ENCODE measurements at regions not wholly inside any gene's neighbourhood (a gene's known extent, or its start where the extent isn't known, plus 50 kb on each side); places are given as distances from the start of the nearest gene placed in this dataset.
A peak's percentile ranks its signal among the peaks of the same experiment; 100 is the strongest.

DNA sequence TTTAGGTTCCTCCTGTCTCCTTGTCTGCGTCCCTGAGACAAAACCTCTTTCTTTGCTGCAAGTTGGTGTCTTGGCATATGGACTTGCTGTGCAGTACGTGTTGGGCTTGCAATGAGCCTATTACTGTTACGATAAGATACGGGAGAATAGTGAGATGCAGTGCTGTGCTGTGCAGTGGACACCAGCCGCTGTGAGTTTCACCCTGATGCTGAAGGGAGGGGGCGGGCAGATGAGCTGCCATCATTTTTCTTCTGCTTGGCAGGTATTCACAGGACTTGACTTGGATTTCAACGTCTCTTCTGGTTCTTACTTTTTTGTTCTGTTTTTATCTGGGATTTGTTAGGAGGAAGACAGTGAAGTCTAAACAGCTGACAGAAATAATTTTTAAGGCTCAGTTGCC lies 257.1 kb upstream of the PITRM1 start:
- TF ChIP-seq POLR2A (IDR thresholded peaks at IDR 0.05) (no peak), EP300 (IDR thresholded peaks at IDR 0.05) (no peak), CTCF (IDR thresholded peaks at IDR 0.05) (no peak)
- Histone ChIP-seq H3K36me3 (no peaks in the 10 kb centered on the region), H3K9me3 (no peaks in the 10 kb centered on the region), H3K4me1 (peaks cover 0 to 45% (median 9%) of the 10 kb centered on the region in 4 donors), H3K27ac (no peak overlapping the region), H3K4me3 (no peak overlapping the region), H3K27me3 (no peaks in the 10 kb centered on the region)
- WGBS, 2 donors, result 63 to 78% methylated on average over 7 of the region's 7 CpGs
- no peak for DNase-seq (ENCODE audit: low spot score in 2 of 2)

GRCh38 chr10:3428826-3429225 lies 256.2 kb upstream of the PITRM1 start:
- TF ChIP-seq POLR2A (IDR thresholded peaks at IDR 0.05) (no peak), CTCF (IDR thresholded peaks at IDR 0.05) (no peak), EP300 (IDR thresholded peaks at IDR 0.05) (no peak)
- H3K9me3 ChIP-seq, result no peaks in the 10 kb centered on the region
- 80 to 81% methylated on average over 3 of the region's 3 CpGs for WGBS, 2 donors
- H3K27ac ChIP-seq, result no peak overlapping the region
- no peak for DNase-seq (ENCODE audit: low spot score in 2 of 2)
- H3K4me3 ChIP-seq, result no peak overlapping the region
- H3K4me1 ChIP-seq, result peaks cover 0 to 50% (median 9%) of the 10 kb centered on the region in 4 donors
- no peaks in the 10 kb centered on the region for H3K36me3 ChIP-seq
- no peaks in the 10 kb centered on the region for H3K27me3 ChIP-seq

- peak in 1 of 2 donors; percentile 26 for DNase-seq (ENCODE audit: low spot score in 2 of 2)
- WGBS, 2 donors, result 66 to 67% methylated on average over 7 of the region's 7 CpGs
- Histone ChIP-seq H3K4me1 (peaks cover 0 to 42% (median 9%) of the 10 kb centered on the region in 4 donors), H3K27ac (peak overlapping the region in 1 of 4 donors; percentile 14), H3K36me3 (no peaks in the 10 kb centered on the region), H3K4me3 (no peak overlapping the region), H3K9me3 (no peaks in the 10 kb centered on the region), H3K27me3 (no peaks in the 10 kb centered on the region)
- TF ChIP-seq CTCF (IDR thresholded peaks at IDR 0.05) (no peak), EP300 (IDR thresholded peaks at IDR 0.05) (no peak), POLR2A (IDR thresholded peaks at IDR 0.05) (no peak)
These were observed 255.4 kb upstream of the PITRM1 start for GRCh38 chr10:3427950-3428354.

DNA sequence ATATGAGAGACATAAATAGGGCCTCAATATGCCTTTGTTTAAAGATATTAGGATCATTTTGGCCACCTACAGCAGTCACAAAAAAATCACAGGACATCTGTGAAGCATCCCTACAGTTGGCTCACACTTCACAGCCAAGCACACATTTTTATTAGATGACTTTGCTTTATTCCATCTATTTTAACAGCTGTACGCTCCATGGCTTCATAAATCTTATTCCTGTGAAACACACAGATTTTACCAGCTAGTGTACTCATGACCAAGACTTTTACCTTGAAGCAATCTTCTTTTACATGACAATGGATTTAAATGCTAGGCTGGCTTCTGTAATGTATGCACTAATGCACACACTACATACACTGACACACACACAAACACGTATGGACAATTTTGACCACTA lies 254.8 kb upstream of the PITRM1 start:
- DNase-seq (ENCODE audit: low spot score in 2 of 2), result no peak
- H3K27ac ChIP-seq, result no peak overlapping the region
- WGBS, 2 donors, result 83 to 87% methylated on average over 2 of the region's 2 CpGs

GRCh38 chr10:3426190-3426845 lies 253.7 kb upstream of the PITRM1 start:
- no peak for TF ChIP-seq POLR2A (IDR thresholded peaks at IDR 0.05)
- TF ChIP-seq EP300 (IDR thresholded peaks at IDR 0.05), result peak in 1 of 2 donors; percentile 11

More for the DNA sequence above, 254.8 kb upstream of the PITRM1 start:
- H3K27me3 ChIP-seq, result no peaks in the 10 kb centered on the region
- peaks cover 0 to 38% (median 9%) of the 10 kb centered on the region in 4 donors for H3K4me1 ChIP-seq
- H3K36me3 ChIP-seq, result no peaks in the 10 kb centered on the region
- TF ChIP-seq EP300 (IDR thresholded peaks at IDR 0.05), result no peak
- no peaks in the 10 kb centered on the region for H3K9me3 ChIP-seq
- no peak overlapping the region for H3K4me3 ChIP-seq

DNA sequence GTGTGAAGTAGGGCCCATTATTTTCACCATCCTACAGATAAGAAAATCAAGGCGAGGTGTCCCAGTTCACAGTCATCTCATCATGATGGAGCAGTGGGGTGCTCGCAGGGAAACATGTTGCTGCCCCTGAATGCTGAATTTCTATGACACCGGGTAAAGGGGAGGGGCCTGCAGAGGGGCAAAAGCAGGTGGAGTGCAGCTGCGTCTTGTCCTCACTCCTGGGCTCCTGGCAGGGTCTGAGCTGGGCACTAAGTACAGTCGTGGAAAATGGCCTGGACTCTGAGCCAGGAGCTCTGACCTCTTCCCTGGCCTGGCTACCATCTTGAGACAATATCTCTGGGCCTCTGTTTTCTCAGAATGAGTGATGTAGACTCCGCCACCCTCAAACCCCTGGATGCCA lies 253.1 kb upstream of the PITRM1 start:
- Histone ChIP-seq H3K27ac (peak overlapping the region in 1 of 4 donors; percentile 37), H3K4me1 (peaks cover 0 to 36% (median 9%) of the 10 kb centered on the region in 4 donors), H3K36me3 (no peaks in the 10 kb centered on the region), H3K4me3 (no peak overlapping the region), H3K9me3 (no peaks in the 10 kb centered on the region), H3K27me3 (no peaks in the 10 kb centered on the region)
- WGBS, 2 donors, result 76 to 86% methylated on average over 6 of the region's 6 CpGs
- TF ChIP-seq EP300 (IDR thresholded peaks at IDR 0.05) (no peak), CTCF (IDR thresholded peaks at IDR 0.05) (no peak), POLR2A (IDR thresholded peaks at IDR 0.05) (no peak)
- no peak for DNase-seq (ENCODE audit: low spot score in 2 of 2)

More at GRCh38 chr10:3426190-3426845, 253.7 kb upstream of the PITRM1 start:
- Histone ChIP-seq H3K27ac (peak overlapping the region in 2 of 4 donors; percentile 1 to 38), H3K4me3 (no peak overlapping the region), H3K4me1 (peaks cover 0 to 36% (median 9%) of the 10 kb centered on the region in 4 donors), H3K9me3 (no peaks in the 10 kb centered on the region), H3K36me3 (no peaks in the 10 kb centered on the region), H3K27me3 (no peaks in the 10 kb centered on the region)
- no peak for DNase-seq (ENCODE audit: low spot score in 2 of 2)
- WGBS, 2 donors, result 30 to 35% methylated on average over 3 of the region's 3 CpGs
